HG03571 (cell line): ENCODE measurements at regions not wholly inside any gene's neighbourhood (a gene's known extent, or its start where the extent isn't known, plus 50 kb on each side); places are given as distances from the start of the nearest gene placed in this dataset.

Source experiments
- ATAC-seq: cut with Tn5 transposase; IDR thresholded peaks from one replicate; pipeline ENCODE4 v1.9.1; 2021; ENCODE audit not compliant: unreplicated experiment

DNA sequence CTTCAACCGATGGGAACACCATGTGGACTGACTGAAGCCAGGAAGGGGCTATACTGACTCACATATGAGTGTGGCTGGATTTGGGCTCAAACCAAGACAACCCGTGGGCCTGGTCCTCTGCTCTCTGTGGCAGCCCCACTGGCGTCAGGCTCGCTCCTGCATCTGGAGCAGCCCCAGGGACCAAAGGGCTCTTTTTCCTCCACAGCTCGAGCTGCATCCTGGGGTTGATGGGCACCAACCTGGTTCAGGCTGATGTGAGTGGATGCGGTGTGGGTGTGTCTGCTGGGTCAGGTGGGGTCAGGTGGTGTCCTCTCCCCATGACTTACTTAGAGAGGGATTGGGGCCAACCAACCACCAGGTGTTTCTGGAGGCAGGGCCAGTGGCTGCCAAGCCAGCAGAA lies 303.0 kb upstream of the AJAP1 start:
- ATAC-seq = no peak

- no peak for ATAC-seq
Observed at GRCh38 chr1:4353090-4353856, 301.1 kb upstream of the AJAP1 start.

DNA sequence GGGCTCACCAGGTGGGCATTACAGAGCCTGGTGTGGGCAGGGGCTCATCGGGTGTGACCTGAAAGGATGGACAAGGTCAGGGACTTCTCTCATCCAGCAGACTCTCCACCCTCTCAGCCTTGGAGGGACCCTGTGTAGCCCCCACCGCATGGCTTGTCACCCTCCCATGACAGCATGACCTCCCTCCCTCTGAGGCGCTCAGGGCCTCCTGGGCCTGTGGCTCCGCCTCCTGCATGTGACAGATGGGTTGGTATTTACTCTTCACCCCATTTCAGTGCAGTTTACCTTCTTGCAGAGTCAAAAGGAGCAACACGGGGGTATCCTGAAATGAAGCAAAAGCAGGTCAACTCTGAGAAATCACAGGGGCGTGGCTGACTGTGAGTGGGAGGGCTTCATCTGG lies 298.6 kb upstream of the AJAP1 start:
- no peak for ATAC-seq

- no peak for ATAC-seq
Observed at GRCh38 chr1:4362314-4363044, 291.9 kb upstream of the AJAP1 start.

DNA sequence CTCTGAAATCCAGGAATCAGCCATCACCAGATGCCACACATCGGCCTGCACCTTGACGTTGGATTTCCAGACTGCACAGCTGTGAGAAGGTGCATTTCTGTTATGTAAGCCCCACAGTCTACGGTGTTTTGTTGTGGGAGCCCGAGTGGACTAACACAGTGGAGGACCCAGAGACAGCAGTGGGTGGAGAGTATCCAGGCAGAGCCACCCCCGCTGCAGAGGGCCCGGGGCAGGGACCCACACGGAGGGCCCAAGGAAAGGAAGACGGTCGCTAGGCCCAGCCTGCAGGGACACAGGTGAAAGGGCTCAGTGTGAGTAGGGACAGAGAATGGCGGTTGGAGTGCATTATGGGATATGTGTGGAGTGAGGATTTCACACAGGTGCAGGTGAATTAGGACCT lies 288.3 kb upstream of the AJAP1 start:
- no peak for ATAC-seq

DNA sequence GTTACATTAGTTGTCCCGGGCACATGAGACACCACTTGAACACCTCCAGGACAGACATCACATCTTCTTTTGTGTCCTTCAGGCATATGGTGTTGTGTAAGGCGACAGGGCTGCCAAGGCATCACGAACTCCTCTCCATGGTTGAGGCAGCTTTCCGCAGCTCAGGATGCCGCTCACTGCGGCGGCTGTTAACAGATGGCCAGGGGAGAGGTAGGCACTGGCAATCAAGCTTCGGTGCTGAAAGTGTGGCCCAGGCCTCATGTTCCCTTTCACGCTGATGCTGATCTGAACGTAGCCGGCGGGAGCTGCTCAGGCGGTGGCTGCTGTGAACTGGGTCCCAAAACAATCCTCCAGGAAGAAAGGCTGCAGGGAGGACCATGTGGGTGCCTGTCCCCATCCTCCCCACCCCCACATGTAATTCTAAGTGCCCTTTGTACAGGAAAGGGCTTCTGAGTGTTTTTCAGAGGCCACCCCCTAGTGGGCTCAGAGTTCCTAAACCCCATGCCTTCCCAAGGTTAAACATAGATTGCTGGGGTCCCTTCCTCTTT lies 287.1 kb upstream of the AJAP1 start:
- ATAC-seq = no peak

DNA sequence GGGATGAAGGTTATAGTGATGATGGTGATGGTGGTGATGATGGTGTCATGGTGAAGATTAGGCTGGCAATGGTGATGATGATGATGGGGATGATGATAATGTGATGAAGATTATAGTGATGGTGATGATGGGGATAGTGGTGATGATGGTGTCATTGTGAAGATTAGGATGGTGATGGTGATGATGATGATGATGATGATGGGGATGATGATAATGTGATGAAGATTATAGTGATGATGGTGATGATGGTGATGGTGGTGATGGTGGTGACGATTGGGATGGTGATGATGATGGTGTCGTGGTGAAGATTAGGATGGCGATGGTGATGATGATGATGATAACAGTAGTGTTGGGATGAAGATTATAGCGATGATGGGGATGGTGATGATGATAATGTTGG lies 285.1 kb upstream of the AJAP1 start:
- ATAC-seq = no peak

DNA sequence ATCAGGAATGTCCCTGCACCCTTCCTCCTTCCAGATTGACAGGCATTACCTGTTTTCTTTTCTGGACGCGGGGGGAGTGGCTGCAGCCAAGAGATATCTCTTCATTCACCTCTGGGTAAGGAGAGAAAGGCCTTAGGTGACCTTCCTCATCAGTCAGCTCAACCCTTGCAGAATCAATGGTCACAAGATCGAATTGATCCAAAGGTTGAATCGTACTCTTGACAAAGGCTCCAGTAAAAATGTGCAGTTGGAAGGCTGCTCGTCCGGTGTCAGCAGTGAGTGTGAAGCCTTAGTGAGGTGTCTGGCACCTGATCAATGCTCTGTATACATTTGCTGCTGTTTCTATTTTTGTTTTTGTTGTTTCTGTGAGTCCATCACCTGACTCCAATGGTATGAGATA lies 282.6 kb upstream of the AJAP1 start:
- ATAC-seq = no peak

GRCh38 chr1:4375812-4376211 lies 278.6 kb upstream of the AJAP1 start:
- no peak for ATAC-seq

- no peak for ATAC-seq
Observed at GRCh38 chr1:4379451-4380175, 274.8 kb upstream of the AJAP1 start.

GRCh38 chr1:4380564-4381168 lies 273.7 kb upstream of the AJAP1 start:
- no peak for ATAC-seq

DNA sequence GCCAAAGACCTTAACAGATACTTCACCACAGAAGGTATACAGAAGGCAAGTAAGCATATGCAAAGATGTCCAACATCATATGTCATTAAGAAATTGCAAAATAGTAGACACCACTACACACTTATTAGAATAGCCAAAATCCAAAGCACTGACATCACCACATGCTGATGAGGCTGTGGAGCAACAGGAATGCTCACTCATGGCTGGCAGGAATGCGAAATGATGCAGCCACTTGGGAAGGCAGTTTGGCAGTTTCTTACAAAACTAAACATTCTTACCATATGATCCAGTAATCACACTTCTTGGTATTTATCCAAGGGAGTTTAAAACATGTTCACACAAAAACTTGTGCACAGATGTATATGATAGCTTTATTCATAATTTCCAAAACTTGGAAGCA lies 261.2 kb upstream of the AJAP1 start:
- no peak for ATAC-seq

DNA sequence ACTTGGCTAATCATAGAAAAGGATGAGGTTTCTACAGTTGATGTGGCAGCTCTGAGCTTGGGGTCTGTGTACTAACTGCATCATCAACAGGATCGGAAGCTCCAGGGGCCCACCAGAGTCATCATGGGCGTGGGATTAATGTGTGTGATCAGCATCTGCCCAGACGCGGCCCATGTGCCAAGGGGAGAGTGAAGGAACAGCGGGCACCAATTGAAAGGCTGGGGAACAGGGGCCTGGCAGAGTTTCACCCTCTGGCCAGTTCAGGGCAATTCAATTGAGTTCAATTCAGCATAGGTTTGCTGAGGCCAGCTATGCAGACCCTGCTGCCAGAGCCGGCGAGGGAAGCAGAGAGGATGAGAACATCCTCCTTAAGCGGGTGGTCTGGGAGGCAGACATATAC lies 260.0 kb upstream of the AJAP1 start:
- ATAC-seq = no peak

DNA sequence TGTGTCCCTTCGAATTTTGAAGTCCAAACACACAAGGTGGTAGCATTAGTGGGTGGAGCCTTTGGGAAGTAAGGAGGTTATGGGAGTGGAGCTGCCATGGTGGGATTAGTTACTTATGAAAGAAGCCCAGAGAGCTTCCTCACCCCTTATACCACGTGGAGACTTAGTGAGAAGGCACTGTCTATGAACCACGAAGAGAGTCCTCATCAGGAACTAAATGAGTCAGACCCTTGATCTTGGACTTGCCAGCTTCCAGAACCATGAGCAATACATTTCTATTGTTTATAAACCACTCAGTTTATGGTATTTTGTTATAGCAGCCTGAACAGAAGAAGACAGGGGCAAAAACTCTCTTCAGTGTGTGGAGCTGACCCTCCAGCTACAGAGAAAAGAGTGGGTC lies 259.3 kb upstream of the AJAP1 start:
- ATAC-seq = no peak

DNA sequence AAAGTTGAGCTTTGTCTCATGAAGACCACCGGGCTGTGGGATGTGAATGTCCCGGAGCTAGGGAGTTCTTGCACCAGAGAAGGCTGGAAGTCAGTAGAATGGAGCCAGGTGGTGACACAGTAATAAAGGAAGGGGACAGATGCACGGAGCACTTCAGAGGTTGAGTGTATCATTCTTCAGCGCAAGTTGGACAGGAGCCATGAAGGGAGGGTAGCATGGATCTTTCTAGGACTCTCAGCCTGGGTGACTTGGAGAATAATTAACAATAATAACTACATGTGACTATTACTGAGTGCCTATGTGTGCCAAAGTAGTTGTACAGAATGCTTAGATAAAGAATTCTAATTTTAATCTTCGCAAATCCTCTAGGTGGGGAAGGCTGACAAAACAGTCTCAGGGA lies 258.7 kb upstream of the AJAP1 start:
- no peak for ATAC-seq

GRCh38 chr1:4396551-4396950 lies 257.9 kb upstream of the AJAP1 start:
- ATAC-seq = no peak

GRCh38 chr1:4397196-4397595 lies 257.2 kb upstream of the AJAP1 start:
- no peak for ATAC-seq

DNA sequence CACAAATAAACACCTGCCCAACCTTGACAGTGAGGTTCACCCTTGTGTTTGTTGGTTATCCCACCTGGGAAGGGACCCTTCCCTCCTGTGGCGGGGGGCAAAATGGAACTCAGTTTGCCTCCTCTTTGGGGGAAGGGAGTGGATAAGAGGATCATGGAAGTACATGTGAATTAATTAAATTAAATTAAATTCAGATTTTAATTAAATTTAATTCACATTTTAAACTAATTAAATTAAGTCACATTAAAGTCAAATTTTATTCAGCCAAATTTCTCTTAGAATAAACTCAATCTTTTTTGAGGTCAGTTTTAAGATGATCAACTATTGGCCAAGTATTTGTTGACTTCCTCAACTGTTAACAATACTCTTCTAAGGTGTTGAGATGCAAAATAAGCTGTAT lies 252.4 kb upstream of the AJAP1 start:
- no peak for ATAC-seq

DNA sequence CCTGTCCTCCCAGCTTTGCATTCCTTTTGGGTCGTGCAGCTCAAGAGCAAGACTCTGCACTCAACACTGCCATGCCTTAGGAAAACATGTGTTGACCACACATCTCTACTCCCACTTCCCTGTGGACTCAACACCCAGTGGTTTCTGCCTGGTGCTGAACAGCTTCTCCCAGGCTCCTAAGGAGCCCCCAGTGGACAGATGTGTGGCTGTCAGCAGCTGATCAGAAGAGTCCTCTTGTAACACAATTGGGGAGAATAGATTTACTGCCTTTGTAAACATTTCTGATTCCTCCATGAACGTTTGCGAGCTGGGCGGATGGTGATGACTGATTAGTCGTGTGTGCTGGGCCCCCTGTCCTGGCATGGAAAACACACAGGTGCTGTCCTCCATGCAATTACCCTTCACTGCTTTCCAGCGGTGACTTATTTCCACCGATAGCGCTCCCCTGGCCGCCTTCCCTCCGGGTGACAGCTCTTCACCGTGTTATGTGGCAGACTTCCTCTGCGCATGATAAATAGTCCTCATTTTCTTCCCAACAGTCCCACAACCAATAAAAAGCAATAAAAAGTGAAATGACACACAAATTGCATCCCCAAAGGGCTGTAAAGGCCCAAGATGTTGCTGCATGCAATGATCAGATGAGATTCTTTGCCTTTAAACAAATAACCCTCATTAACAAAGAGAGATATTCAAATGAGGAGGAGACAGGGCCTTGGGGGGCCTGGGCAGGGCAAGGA lies 249.4 kb upstream of the AJAP1 start:
- ATAC-seq = no peak

DNA sequence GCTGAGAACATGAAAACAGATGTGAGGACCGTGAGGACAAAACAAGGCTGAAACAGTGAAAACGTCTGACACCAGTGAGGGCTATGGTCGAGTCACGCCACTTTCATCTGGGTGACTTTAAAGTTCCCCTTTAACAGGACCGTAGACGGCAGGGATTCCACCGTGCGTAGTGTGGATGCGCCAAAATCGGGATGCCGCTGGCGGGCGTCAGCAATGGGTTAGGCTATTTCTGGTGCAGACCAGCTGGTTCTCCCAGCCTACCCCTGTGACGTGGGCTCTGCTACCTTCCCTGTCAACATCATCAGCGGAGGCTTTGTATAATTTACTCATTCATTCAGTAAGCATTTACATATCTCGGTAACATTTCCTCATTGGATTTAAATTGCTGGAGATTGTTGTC lies 246.6 kb upstream of the AJAP1 start:
- ATAC-seq = no peak

GRCh38 chr1:4408380-4408779 lies 246.0 kb upstream of the AJAP1 start:
- ATAC-seq = no peak
